Stomach smooth muscle (tissue), 2 donors: ENCODE measurements at regions not wholly inside any gene's neighbourhood (a gene's known extent, or its start where the extent isn't known, plus 50 kb on each side); places are given as distances from the start of the nearest gene placed in this dataset.
"Not testable (repeated sequence)": the region's sequence is repeated elsewhere in the genome, so short reads cannot be mapped to it uniquely, and the experiment has no call there.

ENCODE experiments used
- H3K27ac ChIP-seq: one replicate; pipeline ENCODE4 v1.7.0; 2013; ENCODE audit warnings: mild to moderate bottlenecking, low read length, inconsistent platforms
- H3K27me3 ChIP-seq, 2 donors: one replicate each; pipeline ENCODE4 v1.7.0; 2013; ENCODE audit warnings: low read length in 2 of 2; ENCODE audit not compliant: insufficient read depth in 2 of 2, control insufficient read depth in 1 of 2
- H3K36me3 ChIP-seq, 2 donors: one replicate each; pipeline ENCODE4 v1.7.0; 2013; ENCODE audit warnings: low read length in 2 of 2; ENCODE audit not compliant: control insufficient read depth in 2 of 2, insufficient read depth in 2 of 2
- H3K4me1 ChIP-seq: one replicate; pipeline ENCODE4 v1.7.0; 2013; ENCODE audit warnings: low read length; ENCODE audit not compliant: control insufficient read depth, insufficient read depth
- H3K4me3 ChIP-seq, 2 donors: one replicate each; pipeline ENCODE4 v1.7.0; 2013; ENCODE audit warnings: low read length in 2 of 2
- H3K9ac ChIP-seq, 2 donors: one replicate each; pipeline ENCODE4 v1.7.0; 2013; ENCODE audit warnings: low read length in 2 of 2, mild to moderate bottlenecking in 1 of 2
- H3K9me3 ChIP-seq, 2 donors: one replicate each; pipeline ENCODE4 v1.7.0; 2013; ENCODE audit warnings: low read length in 2 of 2; ENCODE audit not compliant: control insufficient read depth in 2 of 2
- donor health status: healthy.
- donor health status: Pancreatic carcinoma.

GRCh38 chr14:48731260-48731659 is 854.9 kb downstream of the RPS29 start:
- H3K9me3 ChIP-seq: no peaks in the 10 kb centered on the region
- no peak overlapping the region for H3K27ac ChIP-seq
- no peaks in the 10 kb centered on the region for H3K4me1 ChIP-seq
- no peak overlapping the region for H3K9ac ChIP-seq
- no peak overlapping the region for H3K4me3 ChIP-seq
- no peaks in the 10 kb centered on the region for H3K27me3 ChIP-seq
- no peaks in the 10 kb centered on the region for H3K36me3 ChIP-seq

GRCh38 chr14:48726080-48726642 is 860.0 kb downstream of the RPS29 start:
- H3K4me3 ChIP-seq: no peak overlapping the region
- no peaks in the 10 kb centered on the region for H3K27me3 ChIP-seq
- no peak overlapping the region for H3K27ac ChIP-seq
- no peaks in the 10 kb centered on the region for H3K4me1 ChIP-seq
- no peaks in the 10 kb centered on the region for H3K36me3 ChIP-seq
- no peaks in the 10 kb centered on the region for H3K9me3 ChIP-seq
- H3K9ac ChIP-seq: no peak overlapping the region

- Histone ChIP-seq H3K36me3 (no peaks in the 10 kb centered on the region), H3K4me1 (no peaks in the 10 kb centered on the region), H3K9ac (no peak overlapping the region), H3K4me3 (no peak overlapping the region), H3K27me3 (no peaks in the 10 kb centered on the region), H3K9me3 (no peaks in the 10 kb centered on the region), H3K27ac (no peak overlapping the region)
Observed at GRCh38 chr14:48725051-48725734, 861.0 kb downstream of the RPS29 start.

DNA sequence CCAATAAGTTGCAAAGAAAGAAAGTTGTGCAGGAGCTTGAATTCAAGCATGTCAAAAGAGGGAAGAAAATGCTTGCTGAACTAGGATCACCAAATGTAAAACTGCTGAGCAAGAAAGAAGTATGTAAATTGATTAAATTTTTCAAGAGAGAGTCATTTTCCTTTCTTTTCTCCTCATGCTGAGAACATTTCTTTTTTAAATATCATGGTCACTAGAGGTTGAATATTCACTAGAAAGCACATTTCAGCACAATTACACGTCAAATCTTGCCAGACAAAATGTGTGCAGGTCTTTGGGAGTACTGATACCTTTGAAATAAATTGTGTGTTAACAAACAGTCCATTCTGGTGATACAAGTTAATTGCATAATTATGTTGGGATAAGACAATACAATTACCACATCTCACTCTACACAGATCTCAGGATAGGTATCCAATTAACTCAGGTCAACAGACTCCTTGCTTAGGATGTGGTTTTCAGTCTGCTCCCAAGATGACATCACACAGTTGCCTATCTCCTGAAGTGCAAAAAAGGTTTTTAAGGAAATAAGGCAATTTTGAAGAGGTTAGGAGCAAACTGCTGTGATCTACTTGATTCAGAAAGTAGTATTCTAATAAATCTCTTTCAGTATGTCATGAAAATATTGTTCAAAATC is 862.2 kb downstream of the RPS29 start:
- Histone ChIP-seq H3K9me3 (no peaks in the 10 kb centered on the region), H3K27me3 (no peaks in the 10 kb centered on the region), H3K36me3 (no peaks in the 10 kb centered on the region), H3K27ac (no peak overlapping the region), H3K4me1 (no peaks in the 10 kb centered on the region), H3K4me3 (no peak overlapping the region), H3K9ac (no peak overlapping the region)

DNA sequence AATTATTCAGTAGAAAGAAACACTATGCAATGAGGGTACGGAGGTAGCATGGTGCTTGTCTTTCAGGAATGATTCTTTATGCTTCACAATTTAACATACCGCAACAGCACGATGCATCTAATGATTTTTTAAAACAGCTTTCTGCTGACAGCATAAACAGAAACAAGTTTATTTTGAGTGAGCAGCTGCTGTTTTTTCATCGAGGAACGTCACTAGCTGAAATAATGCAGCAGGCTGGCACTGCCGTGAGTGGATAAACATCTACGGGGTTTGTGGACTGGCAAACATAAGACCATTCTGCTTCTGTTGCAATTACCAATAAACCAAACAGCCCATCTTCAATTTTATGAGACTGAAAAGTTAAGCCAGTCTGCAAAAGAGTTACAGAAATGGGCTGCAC is 871.8 kb downstream of the RPS29 start:
- Histone ChIP-seq H3K27me3 (no peaks in the 10 kb centered on the region), H3K9ac (no peak overlapping the region), H3K27ac (no peak overlapping the region), H3K4me3 (no peak overlapping the region), H3K36me3 (no peaks in the 10 kb centered on the region), H3K4me1 (no peaks in the 10 kb centered on the region), H3K9me3 (no peaks in the 10 kb centered on the region)

- Histone ChIP-seq H3K27ac (no peak overlapping the region), H3K9ac (no peak overlapping the region), H3K9me3 (no peaks in the 10 kb centered on the region), H3K4me1 (no peaks in the 10 kb centered on the region), H3K36me3 (no peaks in the 10 kb centered on the region), H3K27me3 (no peaks in the 10 kb centered on the region), H3K4me3 (no peak overlapping the region)
Observed at GRCh38 chr14:48710133-48710532, 876.0 kb downstream of the RPS29 start.

DNA sequence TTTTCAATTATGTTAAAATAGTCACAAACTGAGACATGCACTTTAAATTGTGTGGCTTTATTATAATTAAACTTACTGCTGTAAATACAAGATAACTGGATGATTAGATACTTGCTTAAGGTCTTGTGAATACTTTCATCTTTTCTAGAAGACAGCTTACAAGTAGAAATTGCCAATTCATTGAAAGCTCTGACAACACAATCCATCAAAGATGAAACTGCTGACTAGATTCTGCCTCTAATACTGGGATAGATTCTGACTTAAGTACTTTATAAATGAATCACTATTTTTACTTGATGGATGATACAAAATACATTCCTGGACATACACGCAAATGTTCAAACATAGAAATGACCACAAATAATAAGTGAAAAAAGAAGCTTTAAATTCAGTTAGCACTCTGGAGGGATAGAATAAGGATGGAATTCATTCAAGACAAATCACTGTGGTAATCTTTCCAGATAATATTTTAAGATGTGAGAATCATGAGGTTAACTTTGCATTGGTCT is 876.8 kb downstream of the RPS29 start:
- H3K36me3 ChIP-seq: no peaks in the 10 kb centered on the region
- H3K27me3 ChIP-seq: no peaks in the 10 kb centered on the region
- no peak overlapping the region for H3K27ac ChIP-seq
- no peak overlapping the region for H3K9ac ChIP-seq
- H3K4me1 ChIP-seq: no peaks in the 10 kb centered on the region
- H3K9me3 ChIP-seq: no peaks in the 10 kb centered on the region
- no peak overlapping the region for H3K4me3 ChIP-seq

GRCh38 chr14:48704639-48705038 is 881.5 kb downstream of the RPS29 start:
- Histone ChIP-seq H3K4me1 (no peaks in the 10 kb centered on the region), H3K27ac (no peak overlapping the region), H3K27me3 (no peaks in the 10 kb centered on the region), H3K9me3 (no peaks in the 10 kb centered on the region), H3K4me3 (no peak overlapping the region), H3K9ac (no peak overlapping the region), H3K36me3 (no peaks in the 10 kb centered on the region)

- Histone ChIP-seq H3K4me1 (no peaks in the 10 kb centered on the region), H3K9ac (no peak overlapping the region), H3K4me3 (no peak overlapping the region), H3K36me3 (no peaks in the 10 kb centered on the region), H3K27me3 (no peaks in the 10 kb centered on the region), H3K27ac (no peak overlapping the region), H3K9me3 (no peaks in the 10 kb centered on the region)
Observed at GRCh38 chr14:48703728-48704467, 882.3 kb downstream of the RPS29 start.

GRCh38 chr14:48697362-48697761 is 888.8 kb downstream of the RPS29 start:
- H3K27ac ChIP-seq, H3K4me1 ChIP-seq, H3K36me3 ChIP-seq, H3K9me3 ChIP-seq, H3K4me3 ChIP-seq, H3K9ac ChIP-seq, H3K27me3 ChIP-seq: not testable (repeated sequence)
